Keratinocyte (primary cell): ENCODE measurements at regions not wholly inside any gene's neighbourhood (a gene's known extent, or its start where the extent isn't known, plus 50 kb on each side); places are given as distances from the start of the nearest gene placed in this dataset.
A peak's percentile ranks its signal among the peaks of the same experiment; 100 is the strongest.

Experiments used
- DNase-seq: peaks from one replicate; pipeline ENCODE4 v3.0.0-alpha.2; 2011; ENCODE audit warnings: low read depth, missing footprints, low spot score
- FAIRE-seq: peaks from 2 replicates; lab custom pipeline; 2011; peaks lifted over from hg19 to GRCh38; lab: Jason Lieb, UNC
- H2AFZ ChIP-seq: 2 replicates; pipeline ENCODE4 v1.6.0; 2012; ENCODE audit warnings: low read length, control low read depth, inconsistent platforms; ENCODE audit not compliant: control insufficient read depth
- H3K27ac ChIP-seq: 2 replicates; pipeline ENCODE4 v1.5.1; 2011; ENCODE audit warnings: low read length; ENCODE audit not compliant: control insufficient read depth, insufficient read depth
- H3K27me3 ChIP-seq: 3 replicates; pipeline ENCODE4 v1.6.0; 2011; ENCODE audit warnings: low read length; ENCODE audit not compliant: control insufficient read depth, insufficient read depth; ENCODE audit errors: extremely low read depth
- H3K36me3 ChIP-seq, 2 experiments: 2 replicates in 1 of 2; 3 replicates in 1 of 2; pipeline ENCODE4 v1.5.1; 2011; ENCODE audit warnings: low read length in 2 of 2, mild to moderate bottlenecking in 1 of 2; ENCODE audit not compliant: control insufficient read depth in 2 of 2, insufficient read depth in 2 of 2; ENCODE audit errors: extremely low read depth in 1 of 2
- H3K4me1 ChIP-seq: 3 replicates; pipeline ENCODE4 v1.5.1; 2011; ENCODE audit warnings: low read length; ENCODE audit not compliant: control insufficient read depth, insufficient read depth; ENCODE audit errors: extremely low read depth
- H3K4me2 ChIP-seq: 3 replicates; pipeline ENCODE4 v1.6.0; 2011; ENCODE audit warnings: low read depth, low read length; ENCODE audit not compliant: control insufficient read depth, insufficient read depth; ENCODE audit errors: extremely low read depth
- H3K4me3 ChIP-seq, 3 experiments: fragments of 200-600 bp in 1 of 3; sonication (generic) in 1 of 3; 2 replicates in 2 of 3; 3 replicates in 1 of 3; pipeline ENCODE4 v1.5.1; 2011 to 2016; ENCODE audit warnings: low read length in 3 of 3, mild to moderate bottlenecking in 3 of 3, control low read depth in 2 of 3, inconsistent platforms in 1 of 3, low read depth in 1 of 3, mixed read lengths in 1 of 3, mixed run types in 1 of 3, moderate library complexity in 1 of 3; ENCODE audit not compliant: control insufficient read depth in 2 of 3, insufficient read depth in 2 of 3; ENCODE audit errors: extremely low read depth in 1 of 3
- H3K79me2 ChIP-seq: 2 replicates; pipeline ENCODE4 v1.6.0; 2012; ENCODE audit warnings: low read length; ENCODE audit not compliant: control insufficient read depth, insufficient read depth
- H3K9ac ChIP-seq: 3 replicates; pipeline ENCODE4 v1.6.0; 2011; ENCODE audit warnings: low read length; ENCODE audit not compliant: control insufficient read depth, insufficient read depth; ENCODE audit errors: extremely low read depth
- H3K9me1 ChIP-seq: 3 replicates; pipeline ENCODE4 v1.6.0; 2011; ENCODE audit warnings: low read length; ENCODE audit not compliant: control insufficient read depth, insufficient read depth; ENCODE audit errors: extremely low read depth
- H3K9me3 ChIP-seq: 2 replicates; pipeline ENCODE4 v1.5.1; 2012; ENCODE audit warnings: low read depth, low read length; ENCODE audit not compliant: control insufficient read depth
- H4K20me1 ChIP-seq: 3 replicates; pipeline ENCODE4 v1.6.0; 2011; ENCODE audit warnings: low read length; ENCODE audit not compliant: control insufficient read depth, insufficient read depth; ENCODE audit errors: extremely low read depth
- CTCF ChIP-seq, 3 experiments: IDR thresholded peaks in 1 of 3; conservative IDR thresholded peaks in 1 of 3; optimal IDR thresholded peaks in 1 of 3; 2 replicates in 2 of 3; 3 replicates in 1 of 3; pipeline versions ENCODE3 to v1.5.1; 2011; ENCODE audit warnings: low read length in 3 of 3, mild to moderate bottlenecking in 3 of 3, moderate library complexity in 2 of 3, control low read depth in 1 of 3, inconsistent platforms in 1 of 3; ENCODE audit not compliant: insufficient read depth in 2 of 3; ENCODE audit errors: extremely low read depth in 1 of 3
- EZH2 ChIP-seq: IDR thresholded peaks from one replicate; pipeline ENCODE4 v1.6.1; 2012; ENCODE audit warnings: inconsistent platforms, mild to moderate bottlenecking, low read length, moderate library complexity
- dilution Hi-C: fragments of 300-500 bp; cut with MboI; formaldehyde crosslinking; loops from one replicate; pipeline ENCODE4 v1.7.0; 2020; ENCODE audit warnings: low sequenced_read_pairs; ENCODE audit not compliant: extremely low pct_ligation_motif_present

- Histone ChIP-seq H3K4me2 (no peak overlapping the region), H3K4me1 (no peaks in the 10 kb centered on the region), H3K27ac (no peak overlapping the region), H3K4me3 (no peak overlapping the region), H3K9me1 (no peaks in the 10 kb centered on the region), H3K9me3 (peaks cover 4% of the 10 kb centered on the region), H3K9ac (no peak overlapping the region), H2AFZ (no peak overlapping the region), H4K20me1 (no peaks in the 10 kb centered on the region), H3K79me2 (no peaks in the 10 kb centered on the region), H3K36me3 (no peaks in the 10 kb centered on the region), H3K27me3 (no peaks in the 10 kb centered on the region)
- TF ChIP-seq CTCF (optimal IDR thresholded peaks at IDR 0.05 in 1 of 3, IDR thresholded peaks at IDR 0.05 in 1 of 3, conservative IDR thresholded peaks at IDR 0.05 in 1 of 3; ENCODE audit: extremely low read depth in 1 of 3, insufficient read depth in 2 of 3, low read length in 3 of 3) = no peak
- no peak for TF ChIP-seq EZH2
- dilution Hi-C loops = no loop called here
- FAIRE-seq (no peak), DNase-seq (no peak)
Observed at GRCh38 chr12:85683051-85683450, 153.2 kb downstream of the RASSF9 start.

- Histone ChIP-seq H3K4me1 (no peaks in the 10 kb centered on the region), H3K4me2 (no peak overlapping the region), H3K27me3 (no peaks in the 10 kb centered on the region), H3K9me1 (no peaks in the 10 kb centered on the region), H3K9me3 (no peaks in the 10 kb centered on the region), H3K79me2 (no peaks in the 10 kb centered on the region), H3K36me3 (no peaks in the 10 kb centered on the region), H4K20me1 (no peaks in the 10 kb centered on the region), H3K9ac (no peak overlapping the region), H3K27ac (no peak overlapping the region), H3K4me3 (no peak overlapping the region), H2AFZ (no peak overlapping the region)
- DNase-seq = no peak
- peak; percentile 64 for FAIRE-seq
- TF ChIP-seq EZH2 (no peak), CTCF (optimal IDR thresholded peaks at IDR 0.05 in 1 of 3, IDR thresholded peaks at IDR 0.05 in 1 of 3, conservative IDR thresholded peaks at IDR 0.05 in 1 of 3; ENCODE audit: extremely low read depth in 1 of 3, insufficient read depth in 2 of 3, low read length in 3 of 3) (no peak)
- dilution Hi-C loops = no loop called here
Observed at GRCh38 chr12:85688837-85689236, 147.4 kb downstream of the RASSF9 start.
